H1 (cell line): ENCODE measurements at regions not wholly inside any gene's neighbourhood (a gene's known extent, or its start where the extent isn't known, plus 50 kb on each side); places are given as distances from the start of the nearest gene placed in this dataset.

Experiments
- CBX5 ChIP-seq: fragments of 300-800, 300-1000 bp; sonication (generic); IDR thresholded peaks from 2 replicates; pipeline ENCODE4 v1.7.1; 2016; ENCODE audit warnings: antibody characterized with exemption, low read length, low read depth
- JUND ChIP-seq: IDR thresholded peaks from 2 replicates; pipeline ENCODE4 v1.6.1; 2011; ENCODE audit warnings: mild to moderate bottlenecking, improper control_type of control experiment, low read length
- POLR2AphosphoS5 ChIP-seq: IDR thresholded peaks from 2 replicates; pipeline ENCODE4 v1.6.1; 2011; ENCODE audit warnings: low read depth, low read length
- TF ChIP-seq, protein P1 (sequence below): IDR thresholded peaks from 2 replicates; pipeline ENCODE4 v1.6.1; 2011; ENCODE audit warnings: low read length, improper control_type of control experiment
- TF ChIP-seq, protein P2 (sequence below): IDR thresholded peaks from 2 replicates; pipeline ENCODE4 v1.6.1; 2012; ENCODE audit warnings: inconsistent platforms

DNA sequence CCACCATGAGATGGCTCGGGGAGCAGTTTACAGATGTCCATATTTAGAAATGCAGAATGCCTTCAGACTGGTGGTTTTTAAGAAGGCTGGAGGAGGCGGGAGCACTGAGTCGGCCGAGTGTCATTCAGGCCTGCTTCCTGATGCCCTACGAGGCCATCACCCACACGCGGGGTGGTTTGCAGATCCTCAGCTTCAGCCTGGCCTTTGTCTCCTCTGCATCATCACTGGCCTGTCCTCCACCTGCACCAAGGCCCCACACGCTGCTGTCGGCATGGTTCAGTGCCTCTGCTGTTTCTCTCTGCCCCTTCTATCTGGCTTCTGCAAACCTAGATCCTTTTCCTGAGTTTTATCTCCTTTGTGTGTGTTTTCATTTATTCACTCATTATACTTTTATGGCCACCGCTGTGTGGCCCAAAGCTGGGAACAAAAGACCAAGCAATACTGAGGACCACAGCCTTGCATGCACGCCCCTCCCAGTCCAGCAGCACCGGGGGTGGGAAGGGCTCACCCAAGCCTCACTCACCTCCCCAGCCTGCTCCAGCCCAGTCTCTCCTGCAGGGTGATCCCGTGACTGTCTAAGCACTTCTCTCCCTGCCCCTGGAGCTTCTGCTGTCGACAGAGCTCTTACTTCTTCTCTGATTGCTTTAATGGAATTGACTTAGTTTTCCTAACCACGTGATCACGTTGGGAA lies 240.8 kb downstream of the TEX29 start:
- TF ChIP-seq, protein P1, sequence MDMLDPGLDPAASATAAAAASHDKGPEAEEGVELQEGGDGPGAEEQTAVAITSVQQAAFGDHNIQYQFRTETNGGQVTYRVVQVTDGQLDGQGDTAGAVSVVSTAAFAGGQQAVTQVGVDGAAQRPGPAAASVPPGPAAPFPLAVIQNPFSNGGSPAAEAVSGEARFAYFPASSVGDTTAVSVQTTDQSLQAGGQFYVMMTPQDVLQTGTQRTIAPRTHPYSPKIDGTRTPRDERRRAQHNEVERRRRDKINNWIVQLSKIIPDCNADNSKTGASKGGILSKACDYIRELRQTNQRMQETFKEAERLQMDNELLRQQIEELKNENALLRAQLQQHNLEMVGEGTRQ = no peak
- no peak for TF ChIP-seq JUND
- TF ChIP-seq, protein P2, sequence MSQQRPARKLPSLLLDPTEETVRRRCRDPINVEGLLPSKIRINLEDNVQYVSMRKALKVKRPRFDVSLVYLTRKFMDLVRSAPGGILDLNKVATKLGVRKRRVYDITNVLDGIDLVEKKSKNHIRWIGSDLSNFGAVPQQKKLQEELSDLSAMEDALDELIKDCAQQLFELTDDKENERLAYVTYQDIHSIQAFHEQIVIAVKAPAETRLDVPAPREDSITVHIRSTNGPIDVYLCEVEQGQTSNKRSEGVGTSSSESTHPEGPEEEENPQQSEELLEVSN = no peak
- no peak for TF ChIP-seq POLR2AphosphoS5
- TF ChIP-seq CBX5 = no peak
